ENCODE measurements at regions not wholly inside any gene's neighbourhood (a gene's known extent, or its start where the extent isn't known, plus 50 kb on each side); places are given as distances from the start of the nearest gene placed in this dataset.

DNA sequence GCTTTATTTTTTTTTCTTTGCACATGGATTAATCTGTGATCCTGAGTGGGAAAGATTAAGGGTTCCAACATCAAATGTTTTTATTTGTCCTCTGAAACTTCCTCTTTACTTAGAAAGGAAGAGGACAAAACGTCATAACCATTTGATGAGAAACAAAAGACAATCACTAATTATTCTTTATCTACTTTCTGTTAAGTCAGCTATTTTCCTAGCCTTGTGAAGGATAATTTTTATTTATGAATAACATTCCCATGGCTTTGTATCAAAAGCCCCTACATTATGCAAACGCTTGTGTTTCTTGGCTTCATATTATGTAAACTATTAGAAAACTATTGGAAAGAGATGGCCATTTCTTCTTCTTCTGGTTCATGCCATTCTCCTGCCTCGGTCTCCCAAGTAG, 677.6 kb downstream of the CDY2B start:
- H3K27ac ChIP-seq (ENCODE audit: low read depth, low read length, poor library complexity, severe bottlenecking) = no peak overlapping the region
- H4K20me1 ChIP-seq (ENCODE audit: insufficient read depth, low read length) = no peaks in the 10 kb centered on the region
- no peaks in the 10 kb centered on the region for H3K27me3 ChIP-seq (ENCODE audit: insufficient read depth, low read length)

DNA sequence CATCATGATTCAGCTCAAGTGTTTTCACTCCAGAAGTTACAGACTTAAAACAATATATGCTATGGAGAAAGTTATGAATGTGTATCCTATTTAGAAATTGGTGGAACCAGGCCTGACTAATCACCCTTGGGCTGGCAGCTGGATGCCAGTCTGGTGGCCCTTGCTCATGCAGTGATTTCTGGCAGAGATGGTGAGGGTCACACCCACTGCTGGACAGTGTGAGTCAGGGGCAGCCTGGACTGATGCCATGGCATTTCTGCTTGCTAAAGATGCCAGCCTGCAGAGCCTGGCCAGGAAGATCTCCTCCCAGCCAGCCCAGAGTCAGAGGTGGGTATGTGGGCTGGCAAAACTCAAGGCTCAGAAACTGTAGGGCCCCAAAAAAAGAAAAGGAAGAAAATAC, 695.7 kb downstream of the CDY2B start:
- Histone ChIP-seq H3K4me1 (ENCODE audit: insufficient read depth, low read length, severe bottlenecking) (no peaks in the 10 kb centered on the region), H4K20me1 (ENCODE audit: insufficient read depth, low read length) (no peaks in the 10 kb centered on the region), H3K36me3 (ENCODE audit: insufficient read depth, low read length) (no peaks in the 10 kb centered on the region), H3K4me2 (ENCODE audit: low read length) (no peak overlapping the region), H3K27me3 (ENCODE audit: insufficient read depth, low read length) (no peaks in the 10 kb centered on the region), H2AFZ (ENCODE audit: low read length) (no peak overlapping the region), H3K79me2 (ENCODE audit: insufficient read depth, low read length) (no peaks in the 10 kb centered on the region), H3K9me2 (ENCODE audit: low read depth, low read length) (no peaks in the 10 kb centered on the region), H3K9ac (ENCODE audit: low read length) (no peak overlapping the region), H3K9me3 (ENCODE audit: low read length) (no peaks in the 10 kb centered on the region), H3K4me3 (ENCODE audit: low read depth, low read length, poor library complexity, severe bottlenecking) (no peak overlapping the region), H3F3A (ENCODE audit: insufficient read depth, low read length) (no peaks in the 10 kb centered on the region), H3K27ac (ENCODE audit: low read depth, low read length, poor library complexity, severe bottlenecking) (no peak overlapping the region)
- no peak for TF ChIP-seq EZH2 (IDR thresholded peaks at IDR 0.05; ENCODE audit: borderline replicate concordance, low read length)
- TF ChIP-seq, protein P1, sequence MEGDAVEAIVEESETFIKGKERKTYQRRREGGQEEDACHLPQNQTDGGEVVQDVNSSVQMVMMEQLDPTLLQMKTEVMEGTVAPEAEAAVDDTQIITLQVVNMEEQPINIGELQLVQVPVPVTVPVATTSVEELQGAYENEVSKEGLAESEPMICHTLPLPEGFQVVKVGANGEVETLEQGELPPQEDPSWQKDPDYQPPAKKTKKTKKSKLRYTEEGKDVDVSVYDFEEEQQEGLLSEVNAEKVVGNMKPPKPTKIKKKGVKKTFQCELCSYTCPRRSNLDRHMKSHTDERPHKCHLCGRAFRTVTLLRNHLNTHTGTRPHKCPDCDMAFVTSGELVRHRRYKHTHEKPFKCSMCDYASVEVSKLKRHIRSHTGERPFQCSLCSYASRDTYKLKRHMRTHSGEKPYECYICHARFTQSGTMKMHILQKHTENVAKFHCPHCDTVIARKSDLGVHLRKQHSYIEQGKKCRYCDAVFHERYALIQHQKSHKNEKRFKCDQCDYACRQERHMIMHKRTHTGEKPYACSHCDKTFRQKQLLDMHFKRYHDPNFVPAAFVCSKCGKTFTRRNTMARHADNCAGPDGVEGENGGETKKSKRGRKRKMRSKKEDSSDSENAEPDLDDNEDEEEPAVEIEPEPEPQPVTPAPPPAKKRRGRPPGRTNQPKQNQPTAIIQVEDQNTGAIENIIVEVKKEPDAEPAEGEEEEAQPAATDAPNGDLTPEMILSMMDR (IDR thresholded peaks at IDR 0.05; ENCODE audit: low read length) = no peak

More for the DNA sequence above, 677.6 kb downstream of the CDY2B start:
- Histone ChIP-seq H3K4me1 (ENCODE audit: insufficient read depth, low read length, severe bottlenecking) (no peaks in the 10 kb centered on the region), H2AFZ (ENCODE audit: low read length) (no peak overlapping the region), H3K36me3 (ENCODE audit: insufficient read depth, low read length) (no peaks in the 10 kb centered on the region), H3K4me3 (ENCODE audit: low read depth, low read length, poor library complexity, severe bottlenecking) (no peak overlapping the region), H3F3A (ENCODE audit: insufficient read depth, low read length) (no peaks in the 10 kb centered on the region), H3K4me2 (ENCODE audit: low read length) (no peak overlapping the region), H3K9ac (ENCODE audit: low read length) (no peak overlapping the region), H3K79me2 (ENCODE audit: insufficient read depth, low read length) (no peaks in the 10 kb centered on the region), H3K9me2 (ENCODE audit: low read depth, low read length) (no peaks in the 10 kb centered on the region), H3K9me3 (ENCODE audit: low read length) (no peaks in the 10 kb centered on the region)
- TF ChIP-seq, protein P1 (IDR thresholded peaks at IDR 0.05; ENCODE audit: low read length) = no peak
- TF ChIP-seq EZH2 (IDR thresholded peaks at IDR 0.05; ENCODE audit: borderline replicate concordance, low read length) = no peak

DNA sequence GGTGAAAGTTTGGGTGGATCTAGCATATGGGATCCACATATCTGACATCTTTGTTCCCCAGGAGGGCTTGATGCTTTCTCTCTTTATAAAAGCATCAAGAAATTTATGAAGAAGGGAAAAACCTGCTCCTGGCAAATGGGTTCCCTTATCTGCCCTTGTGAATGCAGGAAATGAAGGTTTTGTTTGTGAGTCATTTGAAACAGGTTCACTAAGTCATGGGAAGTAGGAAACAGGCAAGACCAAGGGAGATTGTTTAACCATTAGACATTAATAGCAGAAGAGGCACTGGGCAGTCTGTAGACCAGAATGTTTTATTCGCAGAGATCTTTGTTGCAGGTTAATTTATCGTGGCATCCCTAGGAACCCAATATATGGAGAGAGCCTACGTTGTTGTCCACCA, 713.1 kb downstream of the CDY2B start:
- TF ChIP-seq, protein P1 (IDR thresholded peaks at IDR 0.05; ENCODE audit: low read length) = no peak
- TF ChIP-seq EZH2 (IDR thresholded peaks at IDR 0.05; ENCODE audit: borderline replicate concordance, low read length) = no peak
- no peaks in the 10 kb centered on the region for H4K20me1 ChIP-seq (ENCODE audit: insufficient read depth, low read length)
- no peaks in the 10 kb centered on the region for H3K27me3 ChIP-seq (ENCODE audit: insufficient read depth, low read length)
- H3K79me2 ChIP-seq (ENCODE audit: insufficient read depth, low read length) = no peaks in the 10 kb centered on the region
- H3K4me1 ChIP-seq (ENCODE audit: insufficient read depth, low read length, severe bottlenecking) = no peaks in the 10 kb centered on the region
- H3K36me3 ChIP-seq (ENCODE audit: insufficient read depth, low read length) = no peaks in the 10 kb centered on the region
- no peaks in the 10 kb centered on the region for H3F3A ChIP-seq (ENCODE audit: insufficient read depth, low read length)
- no peak overlapping the region for H3K4me3 ChIP-seq (ENCODE audit: low read depth, low read length, poor library complexity, severe bottlenecking)
- H2AFZ ChIP-seq (ENCODE audit: low read length) = no peak overlapping the region
- H3K27ac ChIP-seq (ENCODE audit: low read depth, low read length, poor library complexity, severe bottlenecking) = no peak overlapping the region
- no peak overlapping the region for H3K9ac ChIP-seq (ENCODE audit: low read length)
- no peaks in the 10 kb centered on the region for H3K9me3 ChIP-seq (ENCODE audit: low read length)
- H3K9me2 ChIP-seq (ENCODE audit: low read depth, low read length) = no peaks in the 10 kb centered on the region
- H3K4me2 ChIP-seq (ENCODE audit: low read length) = no peak overlapping the region
